ENCODE measurements at regions not wholly inside any gene's neighbourhood (a gene's known extent, or its start where the extent isn't known, plus 50 kb on each side); places are given as distances from the start of the nearest gene placed in this dataset.

DNA sequence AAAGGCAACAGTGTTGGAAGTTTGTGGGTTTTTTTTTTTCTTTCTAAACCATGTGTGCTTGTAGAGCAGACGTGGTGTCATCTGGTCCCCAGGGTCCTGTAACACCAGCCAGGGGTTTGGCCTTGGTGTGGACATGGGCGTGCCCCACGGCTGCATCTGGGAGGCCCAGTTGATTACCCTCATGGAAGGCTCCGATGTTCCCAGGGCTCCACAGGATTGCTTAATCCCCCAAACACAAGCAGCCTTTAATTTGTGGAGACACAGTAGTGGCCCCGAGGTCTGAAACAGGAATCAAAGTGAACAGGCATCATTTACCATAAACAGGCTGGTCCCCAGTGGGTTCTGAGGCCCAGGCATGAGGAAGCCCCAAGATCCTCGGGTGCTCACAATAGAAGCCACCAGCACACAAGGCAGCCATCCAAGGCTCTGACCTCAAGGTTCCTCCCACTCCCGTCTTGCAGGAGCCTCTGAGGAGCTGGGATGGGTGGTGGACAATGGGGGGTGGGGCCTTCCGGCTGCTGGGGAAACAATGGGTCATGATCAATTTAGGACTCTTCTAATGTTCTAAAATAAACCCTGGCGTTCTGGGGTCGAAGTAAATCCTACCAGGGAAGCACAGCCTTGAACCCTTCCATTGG, 115.0 kb upstream of the CD82 start:
- TF ChIP-seq JUN (IDR thresholded peaks at IDR 0.05) = no peak
- TF ChIP-seq, protein P1, sequence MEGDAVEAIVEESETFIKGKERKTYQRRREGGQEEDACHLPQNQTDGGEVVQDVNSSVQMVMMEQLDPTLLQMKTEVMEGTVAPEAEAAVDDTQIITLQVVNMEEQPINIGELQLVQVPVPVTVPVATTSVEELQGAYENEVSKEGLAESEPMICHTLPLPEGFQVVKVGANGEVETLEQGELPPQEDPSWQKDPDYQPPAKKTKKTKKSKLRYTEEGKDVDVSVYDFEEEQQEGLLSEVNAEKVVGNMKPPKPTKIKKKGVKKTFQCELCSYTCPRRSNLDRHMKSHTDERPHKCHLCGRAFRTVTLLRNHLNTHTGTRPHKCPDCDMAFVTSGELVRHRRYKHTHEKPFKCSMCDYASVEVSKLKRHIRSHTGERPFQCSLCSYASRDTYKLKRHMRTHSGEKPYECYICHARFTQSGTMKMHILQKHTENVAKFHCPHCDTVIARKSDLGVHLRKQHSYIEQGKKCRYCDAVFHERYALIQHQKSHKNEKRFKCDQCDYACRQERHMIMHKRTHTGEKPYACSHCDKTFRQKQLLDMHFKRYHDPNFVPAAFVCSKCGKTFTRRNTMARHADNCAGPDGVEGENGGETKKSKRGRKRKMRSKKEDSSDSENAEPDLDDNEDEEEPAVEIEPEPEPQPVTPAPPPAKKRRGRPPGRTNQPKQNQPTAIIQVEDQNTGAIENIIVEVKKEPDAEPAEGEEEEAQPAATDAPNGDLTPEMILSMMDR (IDR thresholded peaks at IDR 0.05) = no peak
- TF ChIP-seq, protein P2, sequence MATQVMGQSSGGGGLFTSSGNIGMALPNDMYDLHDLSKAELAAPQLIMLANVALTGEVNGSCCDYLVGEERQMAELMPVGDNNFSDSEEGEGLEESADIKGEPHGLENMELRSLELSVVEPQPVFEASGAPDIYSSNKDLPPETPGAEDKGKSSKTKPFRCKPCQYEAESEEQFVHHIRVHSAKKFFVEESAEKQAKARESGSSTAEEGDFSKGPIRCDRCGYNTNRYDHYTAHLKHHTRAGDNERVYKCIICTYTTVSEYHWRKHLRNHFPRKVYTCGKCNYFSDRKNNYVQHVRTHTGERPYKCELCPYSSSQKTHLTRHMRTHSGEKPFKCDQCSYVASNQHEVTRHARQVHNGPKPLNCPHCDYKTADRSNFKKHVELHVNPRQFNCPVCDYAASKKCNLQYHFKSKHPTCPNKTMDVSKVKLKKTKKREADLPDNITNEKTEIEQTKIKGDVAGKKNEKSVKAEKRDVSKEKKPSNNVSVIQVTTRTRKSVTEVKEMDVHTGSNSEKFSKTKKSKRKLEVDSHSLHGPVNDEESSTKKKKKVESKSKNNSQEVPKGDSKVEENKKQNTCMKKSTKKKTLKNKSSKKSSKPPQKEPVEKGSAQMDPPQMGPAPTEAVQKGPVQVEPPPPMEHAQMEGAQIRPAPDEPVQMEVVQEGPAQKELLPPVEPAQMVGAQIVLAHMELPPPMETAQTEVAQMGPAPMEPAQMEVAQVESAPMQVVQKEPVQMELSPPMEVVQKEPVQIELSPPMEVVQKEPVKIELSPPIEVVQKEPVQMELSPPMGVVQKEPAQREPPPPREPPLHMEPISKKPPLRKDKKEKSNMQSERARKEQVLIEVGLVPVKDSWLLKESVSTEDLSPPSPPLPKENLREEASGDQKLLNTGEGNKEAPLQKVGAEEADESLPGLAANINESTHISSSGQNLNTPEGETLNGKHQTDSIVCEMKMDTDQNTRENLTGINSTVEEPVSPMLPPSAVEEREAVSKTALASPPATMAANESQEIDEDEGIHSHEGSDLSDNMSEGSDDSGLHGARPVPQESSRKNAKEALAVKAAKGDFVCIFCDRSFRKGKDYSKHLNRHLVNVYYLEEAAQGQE (IDR thresholded peaks at IDR 0.05) = no peak
- no peak for TF ChIP-seq CBX8 (IDR thresholded peaks at IDR 0.05)
- no peak for TF ChIP-seq EP300 (IDR thresholded peaks at IDR 0.05)
- TF ChIP-seq, protein P3, sequence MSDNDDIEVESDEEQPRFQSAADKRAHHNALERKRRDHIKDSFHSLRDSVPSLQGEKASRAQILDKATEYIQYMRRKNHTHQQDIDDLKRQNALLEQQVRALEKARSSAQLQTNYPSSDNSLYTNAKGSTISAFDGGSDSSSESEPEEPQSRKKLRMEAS (IDR thresholded peaks at IDR 0.05) = no peak
- TF ChIP-seq RNF2 (IDR thresholded peaks at IDR 0.05; ENCODE audit: borderline replicate concordance, low read depth) = no peak
- TF ChIP-seq POLR2A (IDR thresholded peaks at IDR 0.05; ENCODE audit: low read length) = no peak
- TF ChIP-seq JUNB (IDR thresholded peaks at IDR 0.05) = no peak
- TF ChIP-seq FOXS1 (CRISPR knock-in tag; IDR thresholded peaks at IDR 0.05) = no peak
- TF ChIP-seq RAD21 (conservative IDR thresholded peaks at IDR 0.05 in 1 of 2, IDR thresholded peaks at IDR 0.05 in 1 of 2) = no peak

Data from A549 (cell line).